DND-41 (cell line): ENCODE measurements at regions not wholly inside any gene's neighbourhood (a gene's known extent, or its start where the extent isn't known, plus 50 kb on each side); places are given as distances from the start of the nearest gene placed in this dataset.

Experiments
- ATAC-seq: fragments of 200-7000 bp; cut with Tn5 transposase; 3 replicates; pipeline ENCODE4 v1.9.1; 2021; ENCODE audit warnings: low read depth; ENCODE audit not compliant: insufficient read depth
- DNase-seq: peaks from one replicate; pipeline ENCODE4 v3.0.0-alpha.2; 2020
- H2AFZ ChIP-seq: 2 replicates; pipeline ENCODE4 v1.6.0; 2012; ENCODE audit warnings: low read depth, low read length
- H3K27ac ChIP-seq: 2 replicates; pipeline ENCODE4 v1.5.1; 2012; ENCODE audit warnings: low read length, inconsistent platforms
- H3K27me3 ChIP-seq: fragments of 200-600 bp; sonication (generic); 2 replicates; pipeline ENCODE4 v1.6.0; 2012; ENCODE audit warnings: low read length, mild to moderate bottlenecking, inconsistent platforms; ENCODE audit not compliant: insufficient read depth, poor library complexity
- H3K36me3 ChIP-seq: 2 replicates; pipeline ENCODE4 v1.5.1; 2012; ENCODE audit warnings: low read length, inconsistent platforms; ENCODE audit not compliant: insufficient read depth
- H3K4me1 ChIP-seq: 2 replicates; pipeline ENCODE4 v1.5.1; 2012; ENCODE audit warnings: mild to moderate bottlenecking, low read length; ENCODE audit not compliant: insufficient read depth
- H3K4me2 ChIP-seq: 2 replicates; pipeline ENCODE4 v1.6.0; 2012; ENCODE audit warnings: mild to moderate bottlenecking, moderate library complexity, low read length, inconsistent platforms; ENCODE audit not compliant: insufficient read depth
- H3K4me3 ChIP-seq, 2 experiments: fragments of 200-600 bp in 1 of 2; shearing (Covaris generic) in 1 of 2; 2 replicates each; pipeline ENCODE4 v1.5.1; 2012 to 2016; ENCODE audit warnings: inconsistent platforms in 2 of 2, low read length in 2 of 2, mild to moderate bottlenecking in 2 of 2, low read depth in 1 of 2, moderate library complexity in 1 of 2
- H3K79me2 ChIP-seq: 2 replicates; pipeline ENCODE4 v1.6.0; 2012; ENCODE audit warnings: low read length, inconsistent platforms; ENCODE audit not compliant: insufficient read depth
- H3K9ac ChIP-seq: 2 replicates; pipeline ENCODE4 v1.6.0; 2012; ENCODE audit warnings: low read depth, mild to moderate bottlenecking, inconsistent platforms, low read length, moderate library complexity
- H3K9me3 ChIP-seq: 2 replicates; pipeline ENCODE4 v1.5.1; 2012; ENCODE audit warnings: low read length, moderate library complexity, mild to moderate bottlenecking, inconsistent platforms; ENCODE audit not compliant: insufficient read depth, severe bottlenecking
- H4K20me1 ChIP-seq: 2 replicates; pipeline ENCODE4 v1.6.0; 2012; ENCODE audit warnings: low read length; ENCODE audit not compliant: insufficient read depth
- CTCF ChIP-seq: IDR thresholded peaks from 2 replicates; pipeline ENCODE4 v1.5.1; 2012; ENCODE audit warnings: borderline replicate concordance, low read length, moderate library complexity, mild to moderate bottlenecking; ENCODE audit not compliant: poor library complexity, severe bottlenecking; ENCODE audit errors: extremely low read depth
- EZH2 ChIP-seq: IDR thresholded peaks from 3 replicates; pipeline ENCODE4 v1.6.1; 2012; ENCODE audit warnings: borderline replicate concordance, low read depth, mild to moderate bottlenecking, moderate library complexity, low read length, inconsistent platforms; ENCODE audit not compliant: severe bottlenecking

GRCh38 chr15:31273258-31273941 is 53.2 kb upstream of the KLF13 start:
- no peak overlapping the region for H3K27ac ChIP-seq
- no peak for TF ChIP-seq CTCF
- TF ChIP-seq EZH2: no peak
- H3K4me1 ChIP-seq: peaks cover 10% of the 10 kb centered on the region
- no peak overlapping the region for H2AFZ ChIP-seq
- no peak overlapping the region for H3K4me2 ChIP-seq
- H3K27me3 ChIP-seq: no peaks in the 10 kb centered on the region
- no peaks in the 10 kb centered on the region for H3K36me3 ChIP-seq
- H3K4me3 ChIP-seq: no peak overlapping the region
- H3K9me3 ChIP-seq: no peaks in the 10 kb centered on the region
- ATAC-seq (no peak), DNase-seq (peak; percentile 1)
- no peaks in the 10 kb centered on the region for H3K79me2 ChIP-seq
- H4K20me1 ChIP-seq: no peaks in the 10 kb centered on the region
- H3K9ac ChIP-seq: no peak overlapping the region

- H3K36me3 ChIP-seq: no peaks in the 10 kb centered on the region
- no peak overlapping the region for H3K4me3 ChIP-seq
- H3K4me2 ChIP-seq: no peak overlapping the region
- H3K9me3 ChIP-seq: no peaks in the 10 kb centered on the region
- H3K4me1 ChIP-seq: peaks cover 10% of the 10 kb centered on the region
- no peak overlapping the region for H3K9ac ChIP-seq
- H2AFZ ChIP-seq: no peak overlapping the region
- ATAC-seq (0 out of 3 replicates have a peak, but pooled peaks have one; percentile 12), DNase-seq (peak; percentile 5)
- no peaks in the 10 kb centered on the region for H3K79me2 ChIP-seq
- H4K20me1 ChIP-seq: no peaks in the 10 kb centered on the region
- TF ChIP-seq CTCF (no peak), EZH2 (no peak)
- H3K27ac ChIP-seq: peak overlapping the region; percentile 14; the same call in 1 of the 2 replicates
- no peaks in the 10 kb centered on the region for H3K27me3 ChIP-seq
These were observed 51.9 kb upstream of the KLF13 start for GRCh38 chr15:31274496-31275330.

GRCh38 chr15:31275331-31276262 is 51.0 kb upstream of the KLF13 start:
- peaks cover 10% of the 10 kb centered on the region for H3K4me1 ChIP-seq
- DNase-seq (no peak), ATAC-seq (no peak)
- no peak for TF ChIP-seq EZH2
- TF ChIP-seq CTCF: no peak
- no peak overlapping the region for H3K27ac ChIP-seq
- H3K27me3 ChIP-seq: no peaks in the 10 kb centered on the region
- H2AFZ ChIP-seq: no peak overlapping the region
- no peak overlapping the region for H3K4me2 ChIP-seq
- no peak overlapping the region for H3K4me3 ChIP-seq
- no peaks in the 10 kb centered on the region for H3K36me3 ChIP-seq
- H4K20me1 ChIP-seq: no peaks in the 10 kb centered on the region
- H3K9ac ChIP-seq: no peak overlapping the region
- no peaks in the 10 kb centered on the region for H3K9me3 ChIP-seq
- H3K79me2 ChIP-seq: no peaks in the 10 kb centered on the region
